GM12878 (cell line): ENCODE measurements at regions not wholly inside any gene's neighbourhood (a gene's known extent, or its start where the extent isn't known, plus 50 kb on each side); places are given as distances from the start of the nearest gene placed in this dataset.

Experiments
- EP300 ChIP-seq, 2 experiments: fragments of 150-350 bp in 1 of 2; IDR thresholded peaks; 2 replicates each; pipeline ENCODE4 v1.6.1; 2011 to 2012; ENCODE audit warnings: low read depth in 2 of 2, low read length in 2 of 2, borderline replicate concordance in 1 of 2, improper control_type of control experiment in 1 of 2, inconsistent platforms in 1 of 2; ENCODE audit not compliant: control insufficient read depth in 1 of 2
- HCFC1 ChIP-seq: fragments of 150-350 bp; IDR thresholded peaks from 2 replicates; pipeline ENCODE4 v1.6.1; 2014; ENCODE audit warnings: low read length
- JUND ChIP-seq: IDR thresholded peaks from 2 replicates; pipeline ENCODE4 v1.6.1; 2012; ENCODE audit warnings: low read depth, mild to moderate bottlenecking, low read length, improper control_type of control experiment, moderate library complexity
- RFX5 ChIP-seq: IDR thresholded peaks from 2 replicates; pipeline ENCODE4 v1.6.1; 2011; ENCODE audit warnings: low read depth, low read length, improper control_type of control experiment
- SIN3A ChIP-seq: IDR thresholded peaks from 2 replicates; pipeline ENCODE4 v1.6.1; 2012; ENCODE audit warnings: low read depth, low read length, improper control_type of control experiment
- STAT1 ChIP-seq: fragments of 450-650 bp; conservative IDR thresholded peaks from 2 replicates; pipeline ENCODE4 v1.6.1; 2014; ENCODE audit warnings: antibody characterized with exemption, mild to moderate bottlenecking
- ZNF24 ChIP-seq: fragments of 450-650 bp; IDR thresholded peaks from 2 replicates; pipeline ENCODE4 v1.6.1; 2017; ENCODE audit warnings: antibody characterized with exemption, mild to moderate bottlenecking
- ZNF274 ChIP-seq: IDR thresholded peaks from one replicate; pipeline ENCODE4 v1.8.0; 2011; ENCODE audit not compliant: insufficient read length, insufficient read depth
- TF ChIP-seq, protein P1 (sequence below): IDR thresholded peaks from 2 replicates; pipeline ENCODE4 v1.6.1; 2011; ENCODE audit warnings: low read depth, mild to moderate bottlenecking, low read length, moderate library complexity, borderline replicate concordance; ENCODE audit errors: extremely low read depth
- TF ChIP-seq, protein P2 (sequence below): IDR thresholded peaks from 2 replicates; pipeline ENCODE4 v1.6.1; 2012; ENCODE audit warnings: low read depth, low read length, improper control_type of control experiment
- TF ChIP-seq, protein P3 (sequence below), 3 experiments: IDR thresholded peaks in 2 of 3; conservative IDR thresholded peaks in 1 of 3; 2 replicates each; pipeline ENCODE4 v1.5.1; 2011; ENCODE audit warnings: low read depth in 3 of 3, low read length in 3 of 3, mild to moderate bottlenecking in 3 of 3, control low read depth in 2 of 3, moderate library complexity in 2 of 3, inconsistent platforms in 1 of 3, mixed read lengths in 1 of 3; ENCODE audit not compliant: control insufficient read depth in 2 of 3, insufficient read depth in 1 of 3; ENCODE audit errors: extremely low read depth in 1 of 3
- TF ChIP-seq, protein P4 (sequence below): fragments of 450-650 bp; IDR thresholded peaks from 2 replicates; pipeline ENCODE4 v1.6.1; 2017; ENCODE audit warnings: mild to moderate bottlenecking, moderate library complexity
- TF ChIP-seq, protein P5 (sequence below): IDR thresholded peaks from 2 replicates; pipeline ENCODE4 v1.6.1; 2011; ENCODE audit warnings: low read depth, low read length, improper control_type of control experiment, borderline replicate concordance
- TF ChIP-seq, protein P6 (sequence below): IDR thresholded peaks from 2 replicates; pipeline ENCODE4 v1.6.1; 2012; ENCODE audit warnings: low read depth, low read length, improper control_type of control experiment

DNA sequence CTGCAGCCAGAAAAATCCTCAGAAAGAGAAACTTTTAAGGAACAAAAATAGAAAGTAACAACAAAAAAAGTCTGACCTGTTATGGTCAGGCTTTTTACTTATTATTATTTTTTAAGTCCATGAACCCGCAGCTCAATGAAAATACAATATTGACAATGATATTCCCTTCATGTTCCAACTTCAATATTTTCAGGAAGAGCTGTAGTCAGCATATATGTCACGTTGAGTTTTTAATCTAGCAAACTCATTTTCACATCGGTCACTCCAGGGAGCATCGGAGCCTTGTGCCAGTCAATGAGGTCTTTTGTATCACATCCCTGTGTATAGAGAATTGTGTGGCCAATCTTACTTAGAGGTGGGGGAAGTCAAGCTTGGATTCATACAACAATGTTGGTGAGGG, 568.4 kb upstream of the GCFC2 start:
- TF ChIP-seq ZNF24 (no peak), JUND (no peak), SIN3A (no peak), ZNF274 (no peak), EP300 (IDR thresholded peaks at IDR 0.05; ENCODE audit: borderline replicate concordance in 1 of 2, control insufficient read depth in 1 of 2, low read depth in 2 of 2, low read length in 2 of 2) (no peak), RFX5 (no peak), STAT1 (no peak), HCFC1 (no peak)
- TF ChIP-seq, protein P1, sequence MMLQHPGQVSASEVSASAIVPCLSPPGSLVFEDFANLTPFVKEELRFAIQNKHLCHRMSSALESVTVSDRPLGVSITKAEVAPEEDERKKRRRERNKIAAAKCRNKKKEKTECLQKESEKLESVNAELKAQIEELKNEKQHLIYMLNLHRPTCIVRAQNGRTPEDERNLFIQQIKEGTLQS, result no peak
- TF ChIP-seq, protein P2, sequence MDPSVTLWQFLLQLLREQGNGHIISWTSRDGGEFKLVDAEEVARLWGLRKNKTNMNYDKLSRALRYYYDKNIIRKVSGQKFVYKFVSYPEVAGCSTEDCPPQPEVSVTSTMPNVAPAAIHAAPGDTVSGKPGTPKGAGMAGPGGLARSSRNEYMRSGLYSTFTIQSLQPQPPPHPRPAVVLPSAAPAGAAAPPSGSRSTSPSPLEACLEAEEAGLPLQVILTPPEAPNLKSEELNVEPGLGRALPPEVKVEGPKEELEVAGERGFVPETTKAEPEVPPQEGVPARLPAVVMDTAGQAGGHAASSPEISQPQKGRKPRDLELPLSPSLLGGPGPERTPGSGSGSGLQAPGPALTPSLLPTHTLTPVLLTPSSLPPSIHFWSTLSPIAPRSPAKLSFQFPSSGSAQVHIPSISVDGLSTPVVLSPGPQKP, result no peak
- TF ChIP-seq, protein P3, sequence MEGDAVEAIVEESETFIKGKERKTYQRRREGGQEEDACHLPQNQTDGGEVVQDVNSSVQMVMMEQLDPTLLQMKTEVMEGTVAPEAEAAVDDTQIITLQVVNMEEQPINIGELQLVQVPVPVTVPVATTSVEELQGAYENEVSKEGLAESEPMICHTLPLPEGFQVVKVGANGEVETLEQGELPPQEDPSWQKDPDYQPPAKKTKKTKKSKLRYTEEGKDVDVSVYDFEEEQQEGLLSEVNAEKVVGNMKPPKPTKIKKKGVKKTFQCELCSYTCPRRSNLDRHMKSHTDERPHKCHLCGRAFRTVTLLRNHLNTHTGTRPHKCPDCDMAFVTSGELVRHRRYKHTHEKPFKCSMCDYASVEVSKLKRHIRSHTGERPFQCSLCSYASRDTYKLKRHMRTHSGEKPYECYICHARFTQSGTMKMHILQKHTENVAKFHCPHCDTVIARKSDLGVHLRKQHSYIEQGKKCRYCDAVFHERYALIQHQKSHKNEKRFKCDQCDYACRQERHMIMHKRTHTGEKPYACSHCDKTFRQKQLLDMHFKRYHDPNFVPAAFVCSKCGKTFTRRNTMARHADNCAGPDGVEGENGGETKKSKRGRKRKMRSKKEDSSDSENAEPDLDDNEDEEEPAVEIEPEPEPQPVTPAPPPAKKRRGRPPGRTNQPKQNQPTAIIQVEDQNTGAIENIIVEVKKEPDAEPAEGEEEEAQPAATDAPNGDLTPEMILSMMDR (IDR thresholded peaks at IDR 0.05 in 2 of 3, conservative IDR thresholded peaks at IDR 0.05 in 1 of 3; ENCODE audit: control insufficient read depth in 2 of 3, extremely low read depth in 1 of 3, insufficient read depth in 1 of 3, low read depth in 3 of 3, low read length in 3 of 3), result no peak
- TF ChIP-seq, protein P4, sequence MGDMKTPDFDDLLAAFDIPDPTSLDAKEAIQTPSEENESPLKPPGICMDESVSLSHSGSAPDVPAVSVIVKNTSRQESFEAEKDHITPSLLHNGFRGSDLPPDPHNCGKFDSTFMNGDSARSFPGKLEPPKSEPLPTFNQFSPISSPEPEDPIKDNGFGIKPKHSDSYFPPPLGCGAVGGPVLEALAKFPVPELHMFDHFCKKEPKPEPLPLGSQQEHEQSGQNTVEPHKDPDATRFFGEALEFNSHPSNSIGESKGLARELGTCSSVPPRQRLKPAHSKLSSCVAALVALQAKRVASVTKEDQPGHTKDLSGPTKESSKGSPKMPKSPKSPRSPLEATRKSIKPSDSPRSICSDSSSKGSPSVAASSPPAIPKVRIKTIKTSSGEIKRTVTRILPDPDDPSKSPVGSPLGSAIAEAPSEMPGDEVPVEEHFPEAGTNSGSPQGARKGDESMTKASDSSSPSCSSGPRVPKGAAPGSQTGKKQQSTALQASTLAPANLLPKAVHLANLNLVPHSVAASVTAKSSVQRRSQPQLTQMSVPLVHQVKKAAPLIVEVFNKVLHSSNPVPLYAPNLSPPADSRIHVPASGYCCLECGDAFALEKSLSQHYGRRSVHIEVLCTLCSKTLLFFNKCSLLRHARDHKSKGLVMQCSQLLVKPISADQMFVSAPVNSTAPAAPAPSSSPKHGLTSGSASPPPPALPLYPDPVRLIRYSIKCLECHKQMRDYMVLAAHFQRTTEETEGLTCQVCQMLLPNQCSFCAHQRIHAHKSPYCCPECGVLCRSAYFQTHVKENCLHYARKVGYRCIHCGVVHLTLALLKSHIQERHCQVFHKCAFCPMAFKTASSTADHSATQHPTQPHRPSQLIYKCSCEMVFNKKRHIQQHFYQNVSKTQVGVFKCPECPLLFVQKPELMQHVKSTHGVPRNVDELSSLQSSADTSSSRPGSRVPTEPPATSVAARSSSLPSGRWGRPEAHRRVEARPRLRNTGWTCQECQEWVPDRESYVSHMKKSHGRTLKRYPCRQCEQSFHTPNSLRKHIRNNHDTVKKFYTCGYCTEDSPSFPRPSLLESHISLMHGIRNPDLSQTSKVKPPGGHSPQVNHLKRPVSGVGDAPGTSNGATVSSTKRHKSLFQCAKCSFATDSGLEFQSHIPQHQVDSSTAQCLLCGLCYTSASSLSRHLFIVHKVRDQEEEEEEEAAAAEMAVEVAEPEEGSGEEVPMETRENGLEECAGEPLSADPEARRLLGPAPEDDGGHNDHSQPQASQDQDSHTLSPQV, result no peak
- TF ChIP-seq, protein P5, sequence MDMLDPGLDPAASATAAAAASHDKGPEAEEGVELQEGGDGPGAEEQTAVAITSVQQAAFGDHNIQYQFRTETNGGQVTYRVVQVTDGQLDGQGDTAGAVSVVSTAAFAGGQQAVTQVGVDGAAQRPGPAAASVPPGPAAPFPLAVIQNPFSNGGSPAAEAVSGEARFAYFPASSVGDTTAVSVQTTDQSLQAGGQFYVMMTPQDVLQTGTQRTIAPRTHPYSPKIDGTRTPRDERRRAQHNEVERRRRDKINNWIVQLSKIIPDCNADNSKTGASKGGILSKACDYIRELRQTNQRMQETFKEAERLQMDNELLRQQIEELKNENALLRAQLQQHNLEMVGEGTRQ, result no peak
- TF ChIP-seq, protein P6, sequence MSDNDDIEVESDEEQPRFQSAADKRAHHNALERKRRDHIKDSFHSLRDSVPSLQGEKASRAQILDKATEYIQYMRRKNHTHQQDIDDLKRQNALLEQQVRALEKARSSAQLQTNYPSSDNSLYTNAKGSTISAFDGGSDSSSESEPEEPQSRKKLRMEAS, result no peak
